Fibroblast of villous mesenchyme (primary cell): ENCODE measurements at regions not wholly inside any gene's neighbourhood (a gene's known extent, or its start where the extent isn't known, plus 50 kb on each side); places are given as distances from the start of the nearest gene placed in this dataset.
A peak's percentile ranks its signal among the peaks of the same experiment; 100 is the strongest.

ENCODE experiments used
- DNase-seq: peaks from one replicate; pipeline ENCODE4 v3.0.0-alpha.2; 2010; ENCODE audit warnings: low read depth
- H3K4me3 ChIP-seq: 2 replicates; pipeline ENCODE4 v1.5.1; 2011; ENCODE audit warnings: low read depth, mild to moderate bottlenecking, low read length
- CTCF ChIP-seq: IDR thresholded peaks from 2 replicates; pipeline ENCODE4 v1.5.1; 2012; ENCODE audit warnings: low read depth, mild to moderate bottlenecking, low read length; ENCODE audit not compliant: insufficient read depth

- no peak overlapping the region for H3K4me3 ChIP-seq
- no peak for DNase-seq
- TF ChIP-seq CTCF = no peak
These were observed 142.7 kb upstream of the ADAMTSL1 start for GRCh38 chr9:18331310-18331684.

DNA sequence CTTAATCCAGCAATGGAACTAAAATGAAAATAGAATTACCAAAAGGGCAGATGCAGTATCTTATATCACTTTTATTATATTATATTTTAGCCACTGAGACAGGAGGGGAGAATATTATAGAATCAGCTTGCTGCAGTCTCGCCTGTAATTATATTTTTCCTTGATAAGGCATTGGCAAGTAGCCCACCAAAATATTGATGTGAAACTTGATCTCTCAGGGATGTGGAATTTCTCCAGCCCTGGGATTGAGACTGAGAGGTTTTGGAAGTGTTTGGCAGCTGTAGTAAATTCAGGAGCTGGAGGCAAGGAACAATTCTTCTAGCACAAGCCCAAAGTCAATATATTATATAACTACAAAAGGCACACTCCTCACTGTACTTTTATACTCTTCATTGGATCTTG lies 142.1 kb upstream of the ADAMTSL1 start:
- no peak for TF ChIP-seq CTCF
- DNase-seq = peak; percentile 11
- H3K4me3 ChIP-seq = no peak overlapping the region

GRCh38 chr9:18333157-18333556 lies 140.8 kb upstream of the ADAMTSL1 start:
- DNase-seq = no peak
- no peak overlapping the region for H3K4me3 ChIP-seq
- TF ChIP-seq CTCF = no peak

DNA sequence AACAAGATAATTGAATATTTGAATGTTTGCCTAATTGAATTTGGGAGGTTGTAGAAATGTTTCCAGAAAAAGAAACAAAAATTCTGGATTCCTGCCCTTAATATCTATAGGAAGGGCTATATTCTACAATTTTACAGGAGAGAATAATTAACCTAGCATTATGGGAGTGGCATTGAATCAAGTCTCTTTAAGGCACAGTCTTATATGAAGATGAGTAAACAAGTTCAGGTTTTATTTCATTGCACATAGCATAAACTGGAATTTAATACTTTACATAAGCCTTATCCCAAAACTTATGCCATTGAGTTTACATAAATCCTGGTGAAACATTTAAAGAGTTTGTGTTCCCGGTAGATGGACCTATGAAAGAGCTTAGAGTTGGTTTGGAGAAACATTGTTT lies 138.1 kb upstream of the ADAMTSL1 start:
- no peak for TF ChIP-seq CTCF
- H3K4me3 ChIP-seq = no peak overlapping the region
- no peak for DNase-seq

DNA sequence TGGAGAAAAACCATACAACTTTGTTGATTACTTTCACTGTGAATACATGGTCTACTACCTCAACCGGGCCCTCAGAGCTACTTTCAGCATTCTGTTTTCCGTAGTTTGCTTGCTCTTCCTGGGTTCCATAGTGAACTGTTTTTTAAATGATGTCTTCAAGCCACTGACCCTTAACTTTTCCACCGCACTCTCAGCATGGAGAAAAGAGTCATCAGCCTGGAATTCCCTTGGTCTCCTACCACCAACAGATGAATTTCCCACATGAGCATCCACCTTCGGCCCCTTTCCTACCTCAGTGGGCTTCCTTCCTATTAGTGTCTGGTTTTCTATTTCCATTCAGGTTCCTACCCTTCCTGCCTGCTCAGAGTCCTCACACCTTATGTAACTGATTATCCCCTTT lies 135.9 kb upstream of the ADAMTSL1 start:
- no peak for DNase-seq
- TF ChIP-seq CTCF = no peak
- H3K4me3 ChIP-seq = no peak overlapping the region

- H3K4me3 ChIP-seq = no peak overlapping the region
- peak; percentile 54 for DNase-seq
- TF ChIP-seq CTCF = no peak
These were observed 130.2 kb upstream of the ADAMTSL1 start for GRCh38 chr9:18343784-18344183.

- H3K4me3 ChIP-seq = no peak overlapping the region
- no peak for DNase-seq
- no peak for TF ChIP-seq CTCF
These were observed 127.2 kb upstream of the ADAMTSL1 start for GRCh38 chr9:18346745-18347144.
